SK-N-SH (cell line): ENCODE measurements at regions not wholly inside any gene's neighbourhood (a gene's known extent, or its start where the extent isn't known, plus 50 kb on each side); places are given as distances from the start of the nearest gene placed in this dataset.

Experiments
- CTCF ChIA-PET: fragments of 300-600, 350-600 bp; formaldehyde crosslinking; extraction: SDS; loops from one replicate; lab custom pipeline; 2021; lab: Yijun Ruan, JAX
- POLR2A ChIA-PET: fragments of 350-600 bp; sonication (Branson Sonifier 250); formaldehyde crosslinking; extraction: SDS; loops from one replicate; lab custom pipeline; 2020; ENCODE audit warnings: antibody characterized with exemption, inconsistent platforms; lab: Yijun Ruan, JAX
- DNase-seq: peaks from one replicate; pipeline ENCODE4 v3.0.0; 2012
- H2AFZ ChIP-seq: fragments of 200-600 bp; sonication (generic); 2 replicates; pipeline ENCODE4 v1.8.1; 2016; ENCODE audit warnings: antibody characterized with exemption, mild to moderate bottlenecking, low read depth
- H3F3A ChIP-seq: fragments of 200-600 bp; sonication (generic); replicated peaks from 2 replicates; pipeline ENCODE3; 2016; ENCODE audit warnings: antibody characterized with exemption, mild to moderate bottlenecking; ENCODE audit not compliant: insufficient read depth
- H3K27ac ChIP-seq, 2 experiments: fragments of 200-500 bp in 1 of 2; fragments of 200-600 bp in 1 of 2; sonication (Bioruptor generic) in 1 of 2; sonication (generic), shearing (Covaris generic) in 1 of 2; 2 replicates each; pipeline versions ENCODE4 v1.5.1 to v1.6.1; 2014 to 2016; ENCODE audit warnings: low read depth in 2 of 2, inconsistent platforms in 1 of 2, low read length in 1 of 2, mild to moderate bottlenecking in 1 of 2, mixed read lengths in 1 of 2
- H3K27me3 ChIP-seq: fragments of 200-600 bp; sonication (generic), shearing (Covaris generic); 2 replicates; pipeline ENCODE4 v1.6.1; 2016; ENCODE audit warnings: mixed run types; ENCODE audit not compliant: insufficient read depth
- H3K36me3 ChIP-seq, 2 experiments: fragments of 200-500 bp in 1 of 2; fragments of 200-600 bp in 1 of 2; sonication (Bioruptor generic) in 1 of 2; sonication (generic) in 1 of 2; replicated peaks in 1 of 2; 2 replicates each; pipeline versions ENCODE3 to v1.5.1; 2014 to 2016; ENCODE audit warnings: low read length in 1 of 2, mild to moderate bottlenecking in 1 of 2; ENCODE audit not compliant: insufficient read depth in 2 of 2, control insufficient read depth in 1 of 2
- H3K4me1 ChIP-seq, 2 experiments: fragments of 200-500 bp in 1 of 2; fragments of 200-600 bp in 1 of 2; sonication (Bioruptor generic) in 1 of 2; sonication (generic), shearing (Covaris generic) in 1 of 2; 2 replicates each; pipeline versions ENCODE4 v1.5.1 to v1.6.1; 2014 to 2016; ENCODE audit warnings: low read depth in 1 of 2, low read length in 1 of 2, mixed run types in 1 of 2; ENCODE audit not compliant: insufficient read depth in 2 of 2, control insufficient read depth in 1 of 2
- H3K4me2 ChIP-seq: fragments of 200-600 bp; sonication (generic), shearing (Covaris generic); 2 replicates; pipeline ENCODE4 v1.6.1; 2017; ENCODE audit warnings: mixed run types
- H3K4me3 ChIP-seq, 2 experiments: fragments of 200-500 bp in 1 of 2; fragments of 200-600 bp in 1 of 2; sonication (Bioruptor generic) in 1 of 2; sonication (generic), shearing (Covaris generic) in 1 of 2; 2 replicates each; pipeline versions ENCODE4 v1.5.1 to v1.8.1; 2014 to 2016; ENCODE audit warnings: low read depth in 2 of 2, inconsistent platforms in 1 of 2, low read length in 1 of 2, mild to moderate bottlenecking in 1 of 2, mixed read lengths in 1 of 2, moderate library complexity in 1 of 2
- H3K79me2 ChIP-seq: fragments of 200-600 bp; sonication (generic); 2 replicates; pipeline ENCODE4 v1.8.1; 2017; ENCODE audit warnings: mild to moderate bottlenecking; ENCODE audit not compliant: insufficient read depth
- H3K9ac ChIP-seq: fragments of 200-600 bp; sonication (generic); 2 replicates; pipeline ENCODE4 v1.6.1; 2017; ENCODE audit warnings: mixed run types
- H3K9me2 ChIP-seq: fragments of 200-600 bp; sonication (generic); 2 replicates; pipeline ENCODE4 v1.6.1; 2017; ENCODE audit warnings: mixed run types
- H3K9me3 ChIP-seq: fragments of 200-600 bp; sonication (generic); 2 replicates; pipeline ENCODE4 v1.6.1; 2017; ENCODE audit warnings: mixed run types, mild to moderate bottlenecking, moderate library complexity
- H4K20me1 ChIP-seq: fragments of 200-600 bp; sonication (generic); 2 replicates; pipeline ENCODE4 v1.6.1; 2017; ENCODE audit warnings: mild to moderate bottlenecking, mixed run types; ENCODE audit not compliant: insufficient read depth
- CHD2 ChIP-seq: fragments of 150-350 bp; IDR thresholded peaks from 2 replicates; pipeline ENCODE4 v1.6.1; 2018; ENCODE audit warnings: low read length; ENCODE audit not compliant: partially characterized antibody
- EZH2phosphoT487 ChIP-seq: fragments of 200-600 bp; sonication (generic); IDR thresholded peaks from 2 replicates; pipeline ENCODE4 v1.6.1; 2017; ENCODE audit warnings: low read depth, mixed run types, mild to moderate bottlenecking, antibody characterized with exemption, moderate library complexity, borderline replicate concordance
- FOXM1 ChIP-seq: IDR thresholded peaks from 2 replicates; pipeline ENCODE4 v1.4.0; 2012; ENCODE audit warnings: low read depth, mild to moderate bottlenecking
- MEF2A ChIP-seq: IDR thresholded peaks from 2 replicates; pipeline ENCODE4 v1.4.0; 2012; ENCODE audit warnings: low read depth, borderline replicate concordance
- MXI1 ChIP-seq: IDR thresholded peaks from 2 replicates; pipeline ENCODE4 v1.6.1; 2012; ENCODE audit warnings: mild to moderate bottlenecking, low read depth, low read length, improper control_type of control experiment
- NFIC ChIP-seq: IDR thresholded peaks from 2 replicates; pipeline ENCODE4 v1.4.0; 2012; ENCODE audit warnings: borderline replicate concordance
- NRF1 ChIP-seq: IDR thresholded peaks from 2 replicates; pipeline ENCODE4 v1.6.1; 2012; ENCODE audit warnings: low read depth, mild to moderate bottlenecking, low read length
- POLR2AphosphoS5 ChIP-seq: IDR thresholded peaks from 2 replicates; pipeline ENCODE4 v1.6.1; 2012; ENCODE audit warnings: low read depth, low read length
- RCOR1 ChIP-seq: fragments of 150-350 bp; IDR thresholded peaks from 2 replicates; pipeline ENCODE4 v1.6.1; 2017; ENCODE audit warnings: antibody characterized with exemption, low read length
- RXRA ChIP-seq: IDR thresholded peaks from 2 replicates; pipeline ENCODE4 v1.4.0; 2012; ENCODE audit warnings: low read depth, mild to moderate bottlenecking, borderline replicate concordance
- SMC3 ChIP-seq: IDR thresholded peaks from 2 replicates; pipeline ENCODE4 v1.6.1; 2012; ENCODE audit warnings: low read depth, low read length, improper control_type of control experiment
- TAF1 ChIP-seq: IDR thresholded peaks from 2 replicates; pipeline ENCODE4 v1.6.1; 2012; ENCODE audit warnings: low read depth, mild to moderate bottlenecking, low read length, moderate library complexity, borderline replicate concordance
- TCF12 ChIP-seq: IDR thresholded peaks from 2 replicates; pipeline ENCODE4 v1.4.0; 2012
- TEAD4 ChIP-seq: IDR thresholded peaks from 2 replicates; pipeline ENCODE4 v1.4.0; 2012; ENCODE audit warnings: mild to moderate bottlenecking, borderline replicate concordance; ENCODE audit not compliant: insufficient read depth
- TF ChIP-seq, protein P1 (sequence below): IDR thresholded peaks from 2 replicates; pipeline ENCODE4 v1.4.0; 2012; ENCODE audit warnings: low read depth, borderline replicate concordance
- TF ChIP-seq, protein P2 (sequence below): fragments of 150-350 bp; IDR thresholded peaks from 2 replicates; pipeline ENCODE4 v1.6.1; 2017; ENCODE audit warnings: antibody characterized with exemption, low read length, low read depth, borderline replicate concordance
- TF ChIP-seq, protein P3 (sequence below): IDR thresholded peaks from 2 replicates; pipeline ENCODE4 v1.4.0; 2012; ENCODE audit warnings: low read depth, borderline replicate concordance
- TF ChIP-seq, protein P4 (sequence below): IDR thresholded peaks from 2 replicates; pipeline ENCODE4 v1.4.0; 2012; ENCODE audit warnings: low read depth
- TF ChIP-seq, protein P5 (sequence below): IDR thresholded peaks from 2 replicates; pipeline ENCODE4; 2012

DNA sequence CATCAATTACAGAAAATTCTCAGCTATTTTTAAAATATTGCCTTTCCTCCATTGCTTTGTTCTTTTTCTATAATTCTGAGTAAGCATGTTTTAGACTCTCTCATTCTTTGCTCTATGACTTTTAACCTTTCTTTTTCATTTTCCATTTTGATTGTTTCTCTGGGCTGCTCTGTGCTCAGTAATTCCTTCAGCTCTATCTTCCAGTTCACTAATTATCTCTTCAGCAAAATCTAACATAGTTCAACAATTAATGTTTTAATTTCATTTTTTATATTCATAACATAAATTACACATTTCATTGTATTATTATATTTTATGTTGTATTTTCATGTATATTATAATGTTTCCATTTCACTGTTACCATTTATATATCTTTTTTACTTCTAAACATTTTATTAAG, 198.8 kb upstream of the NOX3 start:
- CTCF ChIA-PET: no interaction called here
- Histone ChIP-seq H3K79me2 (no peaks in the 10 kb centered on the region), H3F3A (no peaks in the 10 kb centered on the region), H3K4me1 (peaks cover 0 to 2% of the 10 kb centered on the region in 2 experiments; a peak in 1 of 4 replicates), H3K9me2 (no peaks in the 10 kb centered on the region; the same call in 1 of the 2 replicates), H3K36me3 (no peaks in the 10 kb centered on the region), H3K27me3 (no peaks in the 10 kb centered on the region), H4K20me1 (no peaks in the 10 kb centered on the region), H3K4me2 (no peak overlapping the region), H3K4me3 (no peak overlapping the region), H3K9ac (no peak overlapping the region), H3K27ac (no peak overlapping the region), H2AFZ (no peak overlapping the region), H3K9me3 (no peaks in the 10 kb centered on the region)
- POLR2A ChIA-PET: no interaction called here
- TF ChIP-seq TCF12 (no peak), NRF1 (no peak), SMC3 (no peak), MEF2A (no peak), EZH2phosphoT487 (no peak), TEAD4 (no peak), CHD2 (no peak), MXI1 (no peak), TAF1 (no peak), RCOR1 (no peak), RXRA (no peak), FOXM1 (no peak), POLR2AphosphoS5 (no peak), NFIC (no peak)
- TF ChIP-seq, protein P1, sequence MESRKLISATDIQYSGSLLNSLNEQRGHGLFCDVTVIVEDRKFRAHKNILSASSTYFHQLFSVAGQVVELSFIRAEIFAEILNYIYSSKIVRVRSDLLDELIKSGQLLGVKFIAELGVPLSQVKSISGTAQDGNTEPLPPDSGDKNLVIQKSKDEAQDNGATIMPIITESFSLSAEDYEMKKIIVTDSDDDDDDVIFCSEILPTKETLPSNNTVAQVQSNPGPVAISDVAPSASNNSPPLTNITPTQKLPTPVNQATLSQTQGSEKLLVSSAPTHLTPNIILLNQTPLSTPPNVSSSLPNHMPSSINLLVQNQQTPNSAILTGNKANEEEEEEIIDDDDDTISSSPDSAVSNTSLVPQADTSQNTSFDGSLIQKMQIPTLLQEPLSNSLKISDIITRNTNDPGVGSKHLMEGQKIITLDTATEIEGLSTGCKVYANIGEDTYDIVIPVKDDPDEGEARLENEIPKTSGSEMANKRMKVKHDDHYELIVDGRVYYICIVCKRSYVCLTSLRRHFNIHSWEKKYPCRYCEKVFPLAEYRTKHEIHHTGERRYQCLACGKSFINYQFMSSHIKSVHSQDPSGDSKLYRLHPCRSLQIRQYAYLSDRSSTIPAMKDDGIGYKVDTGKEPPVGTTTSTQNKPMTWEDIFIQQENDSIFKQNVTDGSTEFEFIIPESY: no peak
- TF ChIP-seq, protein P2, sequence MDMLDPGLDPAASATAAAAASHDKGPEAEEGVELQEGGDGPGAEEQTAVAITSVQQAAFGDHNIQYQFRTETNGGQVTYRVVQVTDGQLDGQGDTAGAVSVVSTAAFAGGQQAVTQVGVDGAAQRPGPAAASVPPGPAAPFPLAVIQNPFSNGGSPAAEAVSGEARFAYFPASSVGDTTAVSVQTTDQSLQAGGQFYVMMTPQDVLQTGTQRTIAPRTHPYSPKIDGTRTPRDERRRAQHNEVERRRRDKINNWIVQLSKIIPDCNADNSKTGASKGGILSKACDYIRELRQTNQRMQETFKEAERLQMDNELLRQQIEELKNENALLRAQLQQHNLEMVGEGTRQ: no peak
- TF ChIP-seq, protein P3, sequence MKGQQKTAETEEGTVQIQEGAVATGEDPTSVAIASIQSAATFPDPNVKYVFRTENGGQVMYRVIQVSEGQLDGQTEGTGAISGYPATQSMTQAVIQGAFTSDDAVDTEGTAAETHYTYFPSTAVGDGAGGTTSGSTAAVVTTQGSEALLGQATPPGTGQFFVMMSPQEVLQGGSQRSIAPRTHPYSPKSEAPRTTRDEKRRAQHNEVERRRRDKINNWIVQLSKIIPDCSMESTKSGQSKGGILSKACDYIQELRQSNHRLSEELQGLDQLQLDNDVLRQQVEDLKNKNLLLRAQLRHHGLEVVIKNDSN: no peak
- TF ChIP-seq, protein P4, sequence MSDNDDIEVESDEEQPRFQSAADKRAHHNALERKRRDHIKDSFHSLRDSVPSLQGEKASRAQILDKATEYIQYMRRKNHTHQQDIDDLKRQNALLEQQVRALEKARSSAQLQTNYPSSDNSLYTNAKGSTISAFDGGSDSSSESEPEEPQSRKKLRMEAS: no peak
- TF ChIP-seq, protein P5, sequence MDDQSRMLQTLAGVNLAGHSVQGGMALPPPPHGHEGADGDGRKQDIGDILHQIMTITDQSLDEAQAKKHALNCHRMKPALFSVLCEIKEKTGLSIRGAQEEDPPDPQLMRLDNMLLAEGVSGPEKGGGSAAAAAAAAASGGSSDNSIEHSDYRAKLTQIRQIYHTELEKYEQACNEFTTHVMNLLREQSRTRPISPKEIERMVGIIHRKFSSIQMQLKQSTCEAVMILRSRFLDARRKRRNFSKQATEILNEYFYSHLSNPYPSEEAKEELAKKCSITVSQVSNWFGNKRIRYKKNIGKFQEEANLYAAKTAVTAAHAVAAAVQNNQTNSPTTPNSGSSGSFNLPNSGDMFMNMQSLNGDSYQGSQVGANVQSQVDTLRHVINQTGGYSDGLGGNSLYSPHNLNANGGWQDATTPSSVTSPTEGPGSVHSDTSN: no peak
- no peak for DNase-seq
